Right atrium auricular region (tissue), 2 donors: ENCODE measurements at regions not wholly inside any gene's neighbourhood (a gene's known extent, or its start where the extent isn't known, plus 50 kb on each side); places are given as distances from the start of the nearest gene placed in this dataset.

Source experiments
- DNase-seq: peaks from one replicate; pipeline ENCODE4 v3.0.0-alpha.2; 2019; ENCODE audit warnings: low spot score
- H3K27ac ChIP-seq, 2 donors: fragments of 200-600 bp; sonication (generic); 1 replicate in 1 of 2; 2 replicates in 1 of 2; pipeline ENCODE4 v1.5.1; 2016 to 2019
- H3K27me3 ChIP-seq, 2 donors: fragments of 200-600 bp; sonication (generic); one replicate each; pipeline versions ENCODE4 v1.5.1 to v1.6.0; 2017 to 2019
- H3K36me3 ChIP-seq: fragments of 200-600 bp; sonication (generic); one replicate; pipeline ENCODE4 v1.5.1; 2016
- H3K4me1 ChIP-seq, 2 donors: fragments of 200-600 bp; sonication (generic); one replicate each; pipeline versions ENCODE4 v1.5.1 to v1.6.0; 2017 to 2019
- H3K4me3 ChIP-seq, 2 donors: fragments of 200-600 bp; sonication (generic); 1 replicate in 1 of 2; 2 replicates in 1 of 2; pipeline ENCODE4 v1.5.1; 2017 to 2019; ENCODE audit warnings: mild to moderate bottlenecking in 1 of 2, moderate library complexity in 1 of 2
- H3K9me3 ChIP-seq, 2 donors: fragments of 200-600 bp; sonication (generic); one replicate each; pipeline ENCODE4 v1.5.1; 2019
- TF ChIP-seq, protein P1 (sequence below), 2 donors: fragments of 200-600 bp; sonication (generic); IDR thresholded peaks; one replicate each; pipeline ENCODE4 v1.5.1; 2019; ENCODE audit warnings: antibody characterized with exemption in 2 of 2

DNA sequence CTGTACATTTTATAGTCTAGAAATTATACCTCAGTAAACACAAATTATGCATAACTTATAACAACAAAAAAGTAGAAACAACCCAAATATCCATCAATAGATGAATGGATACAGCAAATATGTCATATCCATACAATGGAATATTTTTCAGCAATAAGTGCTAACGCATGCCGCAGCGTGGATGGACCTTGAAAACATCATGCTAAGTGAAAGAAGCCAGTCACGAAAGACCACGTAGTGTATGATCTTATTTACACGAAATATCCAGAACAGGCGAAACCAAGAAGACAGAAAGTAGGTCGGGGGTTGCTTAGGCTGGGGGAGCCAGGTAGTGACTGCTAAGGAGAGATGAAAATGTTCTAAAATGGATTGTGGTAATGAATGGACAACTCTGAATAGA, 167.1 kb upstream of the MYCN start:
- DNase-seq = no peak
- Histone ChIP-seq H3K27me3 (no peaks in the 10 kb centered on the region), H3K27ac (no peak overlapping the region), H3K9me3 (no peaks in the 10 kb centered on the region), H3K36me3 (no peaks in the 10 kb centered on the region), H3K4me1 (no peaks in the 10 kb centered on the region), H3K4me3 (no peak overlapping the region)
- TF ChIP-seq, protein P1, sequence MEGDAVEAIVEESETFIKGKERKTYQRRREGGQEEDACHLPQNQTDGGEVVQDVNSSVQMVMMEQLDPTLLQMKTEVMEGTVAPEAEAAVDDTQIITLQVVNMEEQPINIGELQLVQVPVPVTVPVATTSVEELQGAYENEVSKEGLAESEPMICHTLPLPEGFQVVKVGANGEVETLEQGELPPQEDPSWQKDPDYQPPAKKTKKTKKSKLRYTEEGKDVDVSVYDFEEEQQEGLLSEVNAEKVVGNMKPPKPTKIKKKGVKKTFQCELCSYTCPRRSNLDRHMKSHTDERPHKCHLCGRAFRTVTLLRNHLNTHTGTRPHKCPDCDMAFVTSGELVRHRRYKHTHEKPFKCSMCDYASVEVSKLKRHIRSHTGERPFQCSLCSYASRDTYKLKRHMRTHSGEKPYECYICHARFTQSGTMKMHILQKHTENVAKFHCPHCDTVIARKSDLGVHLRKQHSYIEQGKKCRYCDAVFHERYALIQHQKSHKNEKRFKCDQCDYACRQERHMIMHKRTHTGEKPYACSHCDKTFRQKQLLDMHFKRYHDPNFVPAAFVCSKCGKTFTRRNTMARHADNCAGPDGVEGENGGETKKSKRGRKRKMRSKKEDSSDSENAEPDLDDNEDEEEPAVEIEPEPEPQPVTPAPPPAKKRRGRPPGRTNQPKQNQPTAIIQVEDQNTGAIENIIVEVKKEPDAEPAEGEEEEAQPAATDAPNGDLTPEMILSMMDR (IDR thresholded peaks at IDR 0.05) = no peak

- no peaks in the 10 kb centered on the region for H3K36me3 ChIP-seq
- DNase-seq = no peak
- H3K9me3 ChIP-seq = no peaks in the 10 kb centered on the region
- H3K27me3 ChIP-seq = no peaks in the 10 kb centered on the region
- H3K27ac ChIP-seq = no peak overlapping the region
- TF ChIP-seq, protein P1 (IDR thresholded peaks at IDR 0.05) = no peak
- H3K4me1 ChIP-seq = no peaks in the 10 kb centered on the region
- no peak overlapping the region for H3K4me3 ChIP-seq
Observed at GRCh38 chr2:15773846-15774245, 166.5 kb upstream of the MYCN start.

DNA sequence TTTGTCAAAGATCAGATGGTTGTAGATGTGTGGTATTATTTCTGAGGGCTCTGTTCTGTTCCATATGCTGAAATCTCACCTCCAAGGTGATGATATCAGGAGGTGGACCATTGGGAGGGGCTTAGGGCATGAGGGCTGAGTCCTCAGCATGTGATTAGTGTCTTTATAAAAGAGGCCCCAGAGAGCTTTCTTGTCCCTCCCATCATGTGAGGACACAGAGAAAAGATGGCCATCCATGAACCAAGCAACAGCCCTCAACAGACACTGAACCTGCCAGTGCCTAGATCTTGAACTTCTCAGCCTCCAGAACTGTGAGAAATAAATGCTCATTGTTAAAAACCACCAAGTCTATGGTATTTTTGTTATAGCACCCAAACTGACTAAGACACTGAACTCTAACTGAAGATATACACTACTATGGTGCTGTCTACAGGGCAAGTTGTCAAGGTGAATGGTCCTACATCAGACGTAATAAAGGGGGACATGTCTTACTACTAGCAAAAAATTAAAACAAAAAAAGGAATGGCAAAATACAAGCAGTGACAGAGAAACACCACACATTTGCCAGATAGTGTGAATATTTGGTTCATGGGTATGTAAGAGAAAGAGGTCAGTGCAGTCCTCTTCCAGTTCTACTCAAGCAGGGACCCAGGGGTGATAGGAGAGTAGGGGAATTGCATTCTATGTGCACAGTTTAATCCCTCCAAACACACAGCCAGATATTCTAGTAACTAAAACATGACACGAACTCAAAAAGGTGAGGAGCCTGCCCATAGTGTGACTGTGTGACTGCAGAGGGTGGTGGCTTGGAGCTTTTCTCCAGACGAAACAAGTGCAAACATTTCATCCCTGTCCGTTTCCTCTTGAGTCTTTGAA, 164.4 kb upstream of the MYCN start:
- no peaks in the 10 kb centered on the region for H3K36me3 ChIP-seq
- H3K9me3 ChIP-seq = no peaks in the 10 kb centered on the region
- H3K4me3 ChIP-seq = no peak overlapping the region
- TF ChIP-seq, protein P1 (IDR thresholded peaks at IDR 0.05) = no peak
- no peak for DNase-seq
- H3K4me1 ChIP-seq = no peaks in the 10 kb centered on the region
- no peak overlapping the region for H3K27ac ChIP-seq
- no peaks in the 10 kb centered on the region for H3K27me3 ChIP-seq

DNA sequence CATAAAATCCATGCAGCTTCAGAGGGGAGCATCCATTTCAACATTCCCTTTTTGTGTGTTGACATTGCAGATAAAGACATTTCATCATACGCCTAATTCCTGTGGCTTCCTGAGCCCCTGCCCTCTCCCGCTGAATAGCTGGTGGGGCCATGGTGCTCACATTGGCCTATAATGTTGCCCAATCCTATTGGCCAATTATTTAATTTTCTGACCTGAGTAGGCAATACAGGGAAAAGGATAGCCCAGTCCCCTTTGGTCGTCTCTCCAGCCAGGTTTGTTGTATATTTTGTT, 163.8 kb upstream of the MYCN start:
- no peak for DNase-seq
- Histone ChIP-seq H3K36me3 (no peaks in the 10 kb centered on the region), H3K27ac (no peak overlapping the region), H3K27me3 (no peaks in the 10 kb centered on the region), H3K4me3 (no peak overlapping the region), H3K9me3 (no peaks in the 10 kb centered on the region), H3K4me1 (no peaks in the 10 kb centered on the region)
- TF ChIP-seq, protein P1 (IDR thresholded peaks at IDR 0.05) = no peak

DNA sequence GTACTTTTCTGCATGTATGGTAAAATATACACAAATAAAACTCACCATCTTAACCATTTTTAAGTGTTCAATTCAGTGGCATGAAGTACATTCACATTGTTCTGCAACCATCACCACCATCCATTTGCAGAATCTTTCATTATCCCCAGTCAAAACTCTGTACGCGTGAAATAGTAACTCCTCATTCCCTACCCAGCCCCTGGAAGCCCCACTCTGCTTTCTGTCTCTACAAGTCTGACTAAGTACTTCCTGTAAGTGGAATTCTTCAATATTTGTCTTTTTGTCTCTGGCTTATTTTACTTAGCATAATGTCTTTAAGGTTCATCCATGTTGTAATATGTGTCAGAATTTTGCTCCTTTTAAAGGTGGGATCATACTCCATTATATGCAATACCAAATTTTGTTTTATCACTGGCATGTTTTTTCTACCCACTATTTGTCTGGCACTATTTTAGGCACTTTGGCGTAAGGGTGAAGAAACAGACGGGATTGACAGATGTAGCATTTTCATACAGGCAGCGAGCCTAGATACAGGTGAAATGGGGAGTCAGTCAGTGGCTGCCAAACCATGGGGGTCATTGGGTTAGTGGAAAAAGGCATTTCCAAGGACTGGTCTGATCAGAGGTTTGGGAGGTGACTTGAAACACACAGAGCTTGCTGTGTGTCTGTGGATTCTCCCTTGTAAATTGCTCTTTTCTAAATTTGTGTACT, 163.2 kb upstream of the MYCN start:
- no peaks in the 10 kb centered on the region for H3K27me3 ChIP-seq
- no peaks in the 10 kb centered on the region for H3K36me3 ChIP-seq
- H3K4me3 ChIP-seq = no peak overlapping the region
- H3K27ac ChIP-seq = no peak overlapping the region
- TF ChIP-seq, protein P1 (IDR thresholded peaks at IDR 0.05) = no peak
- no peaks in the 10 kb centered on the region for H3K9me3 ChIP-seq
- no peak for DNase-seq
- no peaks in the 10 kb centered on the region for H3K4me1 ChIP-seq
